GM19452 (cell line): ENCODE measurements at regions not wholly inside any gene's neighbourhood (a gene's known extent, or its start where the extent isn't known, plus 50 kb on each side); places are given as distances from the start of the nearest gene placed in this dataset.

Experiments
- ATAC-seq: cut with Tn5 transposase; IDR thresholded peaks from one replicate; pipeline ENCODE4 v1.9.1; 2021; ENCODE audit not compliant: unreplicated experiment

DNA sequence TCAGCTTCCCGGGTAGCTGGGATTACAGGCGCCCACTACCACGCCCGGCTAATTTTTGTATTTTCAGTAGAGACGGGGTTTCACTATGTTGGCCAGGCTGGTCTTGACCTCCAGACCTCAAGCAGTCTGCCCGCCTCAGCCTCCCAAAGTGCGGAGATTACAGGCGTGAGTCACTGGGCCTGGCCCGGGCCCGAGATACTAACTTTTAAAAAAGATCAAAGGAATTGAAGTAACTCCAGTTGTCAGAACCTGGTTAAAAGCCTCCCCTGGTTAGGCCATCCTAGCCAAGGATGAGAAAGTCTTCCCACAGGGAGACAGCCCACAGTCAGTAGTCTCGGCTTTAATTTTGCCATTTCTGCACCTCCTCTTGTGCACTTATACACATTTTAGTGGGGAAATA is 212.3 kb upstream of the MCTP2 start:
- no peak for ATAC-seq

- ATAC-seq, result no peak
Measured at GRCh38 chr15:94015324-94015723, 216.0 kb upstream of the MCTP2 start.

DNA sequence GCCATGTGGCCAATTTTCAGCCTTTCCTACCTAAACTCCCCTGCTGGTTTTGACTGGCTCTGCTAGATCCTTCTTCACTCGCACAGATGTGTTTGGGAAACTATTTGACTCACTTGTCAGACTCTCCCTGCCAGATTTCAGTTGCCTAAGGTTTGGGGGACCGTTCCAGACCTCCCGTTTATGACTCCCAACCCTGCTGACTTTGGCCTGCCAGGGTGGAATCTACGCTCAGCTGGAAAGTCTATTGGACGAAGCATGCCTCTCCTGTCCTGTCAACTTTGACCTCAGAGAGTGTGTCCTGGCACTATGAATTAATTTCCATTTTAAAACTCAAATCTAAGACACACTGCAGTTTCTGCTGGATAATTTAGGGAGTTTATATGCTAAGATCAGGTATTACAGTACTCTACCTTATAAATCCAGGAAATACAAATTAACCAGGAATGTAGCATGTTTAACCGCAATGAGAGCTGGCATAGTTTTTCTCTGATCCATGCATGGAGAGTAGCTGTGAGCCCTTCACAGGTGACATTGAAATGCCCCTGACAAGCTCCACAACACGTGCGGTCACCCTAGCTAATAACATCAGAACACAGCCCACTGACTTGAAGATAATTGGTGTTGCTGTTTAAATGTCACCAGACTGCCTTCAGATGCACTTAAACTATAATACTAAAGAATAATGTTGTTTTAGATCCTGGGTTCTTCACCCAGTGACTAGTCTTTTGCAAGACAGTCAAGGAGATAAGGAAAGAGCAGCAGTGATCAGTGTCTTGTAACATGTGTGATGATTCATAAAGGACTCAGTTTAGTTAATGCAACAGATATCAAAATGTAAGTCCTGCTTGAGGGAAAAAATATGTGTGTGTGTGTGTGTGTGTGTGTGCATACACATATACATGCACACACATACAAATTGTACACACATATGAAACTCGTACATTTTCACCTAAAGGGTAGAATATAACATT is 223.0 kb upstream of the MCTP2 start:
- ATAC-seq, result no peak

GRCh38 chr15:94004697-94005096 is 226.7 kb upstream of the MCTP2 start:
- ATAC-seq, result no peak

- ATAC-seq, result no peak
Measured at GRCh38 chr15:94002041-94002440, 229.3 kb upstream of the MCTP2 start.

- no peak for ATAC-seq
Measured at GRCh38 chr15:94001255-94001801, 230.0 kb upstream of the MCTP2 start.

- no peak for ATAC-seq
Measured at GRCh38 chr15:94000606-94001005, 230.8 kb upstream of the MCTP2 start.

GRCh38 chr15:93997071-93997658 is 234.2 kb upstream of the MCTP2 start:
- ATAC-seq, result no peak

GRCh38 chr15:93989440-93989998 is 241.8 kb upstream of the MCTP2 start:
- no peak for ATAC-seq

- peak; percentile 71 for ATAC-seq
Measured at GRCh38 chr15:93987068-93987467, 244.3 kb upstream of the MCTP2 start.

DNA sequence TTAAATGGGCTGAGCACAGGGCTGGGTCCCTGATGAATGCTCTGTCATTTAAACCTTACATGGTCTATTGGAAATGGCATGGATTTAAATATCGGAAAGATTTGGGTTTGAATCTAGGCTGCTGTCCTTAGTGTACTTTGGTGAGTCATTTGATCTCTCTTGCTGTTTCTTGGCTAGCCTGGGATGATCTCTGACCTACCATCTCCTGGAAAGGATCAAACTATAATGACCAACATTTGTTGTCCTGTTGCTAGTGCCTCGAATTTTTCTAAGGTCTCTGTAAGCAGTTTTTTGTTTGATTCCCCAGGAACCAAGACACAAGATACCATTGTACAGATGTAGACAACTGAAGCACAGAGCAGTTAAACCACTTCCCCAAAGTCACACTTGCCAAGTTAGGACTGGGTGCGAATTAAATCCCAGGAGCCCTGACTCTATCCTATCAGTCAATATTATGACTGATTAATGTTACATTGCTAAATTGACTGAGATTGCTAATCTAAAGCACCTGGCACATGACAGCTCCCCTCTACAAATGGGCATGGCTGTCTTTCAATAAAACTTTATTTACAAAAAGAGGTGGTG is 244.9 kb upstream of the MCTP2 start:
- ATAC-seq, result no peak

GRCh38 chr15:93985925-93986324 is 245.4 kb upstream of the MCTP2 start:
- ATAC-seq, result no peak

DNA sequence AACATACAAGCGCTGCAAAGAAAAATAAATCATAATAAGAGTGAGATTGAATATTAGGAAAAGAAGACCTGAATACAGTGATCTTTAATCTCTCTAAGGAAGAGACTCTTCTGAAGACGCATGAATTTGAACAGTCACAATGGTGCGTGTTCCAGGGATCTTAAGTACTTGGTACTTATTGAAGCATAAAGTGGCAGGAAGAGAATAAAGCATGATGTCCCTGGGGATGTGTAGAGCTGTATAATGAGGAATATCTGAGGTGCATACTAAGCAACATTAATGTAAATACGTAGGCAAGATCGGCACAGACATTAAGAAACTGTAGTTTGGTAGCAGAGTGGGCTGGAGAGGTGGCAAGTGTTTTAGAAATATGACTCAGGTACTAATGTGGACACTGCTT is 246.2 kb upstream of the MCTP2 start:
- no peak for ATAC-seq

DNA sequence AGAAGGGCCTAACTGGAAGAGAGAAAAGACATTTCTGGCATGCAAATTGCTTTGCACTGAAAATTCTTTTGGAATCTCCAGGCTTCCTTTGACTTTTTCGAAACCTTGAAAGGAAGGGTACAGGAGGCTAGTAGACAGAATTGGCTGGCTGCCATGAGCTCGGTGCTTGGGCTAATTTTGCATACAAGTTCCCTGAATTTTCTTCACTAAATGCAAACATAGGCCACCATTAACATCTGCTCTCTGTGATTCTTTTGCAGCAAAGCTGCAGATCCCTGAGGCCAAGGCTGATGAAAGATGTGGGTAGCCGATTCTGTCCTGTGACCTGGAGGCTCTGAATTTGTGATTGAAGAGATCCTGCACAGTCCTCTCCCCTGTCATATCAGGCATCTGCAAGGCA is 247.8 kb upstream of the MCTP2 start:
- ATAC-seq, result no peak

DNA sequence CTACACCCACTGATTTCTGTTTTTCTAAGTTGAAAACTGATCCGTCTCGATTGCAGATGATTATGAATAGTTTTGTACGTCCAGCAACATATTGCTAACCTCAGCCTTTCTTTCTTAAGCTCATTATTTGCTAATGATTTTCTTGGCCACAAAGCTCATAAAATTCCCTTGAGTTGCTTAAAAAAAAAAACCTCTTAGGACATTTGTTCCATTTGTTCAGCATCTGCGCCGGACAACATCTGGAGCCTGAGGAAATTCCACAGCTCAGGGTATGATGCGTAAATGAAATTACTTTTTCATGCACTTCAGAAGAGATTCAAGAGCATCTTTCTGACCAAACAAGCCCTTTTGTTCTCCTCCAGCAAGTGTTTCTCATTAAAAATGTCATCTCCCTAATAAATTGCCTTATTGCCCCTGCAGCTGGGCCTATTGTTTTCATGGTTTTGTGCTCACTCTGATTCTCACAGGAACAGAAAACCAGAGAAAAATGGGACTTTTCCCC is 249.1 kb upstream of the MCTP2 start:
- no peak for ATAC-seq

DNA sequence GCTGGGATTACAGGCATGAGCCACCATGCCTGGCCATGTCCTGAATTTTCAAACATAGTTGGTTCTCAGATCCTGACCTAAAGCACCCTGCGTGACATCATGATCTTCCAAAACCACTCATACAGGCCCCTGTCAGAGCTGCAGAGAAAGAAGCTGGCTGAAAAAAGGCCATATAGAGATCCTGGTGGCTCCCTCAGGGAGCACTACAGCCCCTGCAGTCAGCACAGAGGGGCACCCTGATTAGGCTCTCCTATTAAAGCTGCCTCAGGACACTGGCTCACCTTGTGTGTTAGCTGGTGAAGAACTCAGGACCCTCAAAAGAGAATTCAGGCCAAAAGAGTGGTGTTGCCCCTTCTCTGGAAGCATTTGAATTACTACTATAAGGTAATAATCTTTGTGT is 249.7 kb upstream of the MCTP2 start:
- ATAC-seq, result no peak

GRCh38 chr15:93980261-93980911 is 251.0 kb upstream of the MCTP2 start:
- ATAC-seq, result no peak

DNA sequence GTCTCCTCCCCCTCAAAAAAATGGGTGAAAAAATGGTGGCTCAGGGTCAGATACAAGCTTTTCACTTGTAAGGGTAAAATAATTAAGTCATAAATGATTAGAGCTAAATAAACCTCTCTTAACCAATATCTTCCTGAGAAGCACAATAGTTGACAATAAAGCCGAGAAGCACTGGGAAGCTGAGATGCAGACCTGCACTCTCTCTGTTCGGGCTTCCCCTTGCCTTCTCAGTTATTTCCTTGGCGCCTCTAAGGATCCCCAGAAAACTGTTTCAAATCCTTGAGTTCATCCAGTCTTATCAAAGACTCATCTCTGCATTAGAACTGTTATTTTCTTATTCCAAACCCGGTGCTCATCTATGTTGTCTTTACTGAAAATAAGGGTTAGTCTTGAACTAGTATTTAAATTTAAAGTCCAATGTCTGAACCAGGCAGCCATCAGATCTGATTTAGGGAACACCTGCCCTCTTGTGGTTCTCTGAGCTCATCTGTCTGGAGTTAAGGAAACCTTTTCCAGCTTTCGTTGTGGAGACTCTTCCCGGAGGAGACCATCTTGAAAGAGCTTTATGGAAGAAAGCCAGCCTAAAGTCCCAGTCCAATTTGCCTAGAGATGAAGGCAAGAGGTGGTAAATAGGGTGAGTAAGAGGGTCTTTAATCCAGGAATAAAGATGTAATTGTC is 256.4 kb upstream of the MCTP2 start:
- ATAC-seq, result no peak

GRCh38 chr15:93973287-93973686 is 258.1 kb upstream of the MCTP2 start:
- ATAC-seq, result no peak

GRCh38 chr15:93968773-93969172 is 262.6 kb upstream of the MCTP2 start:
- no peak for ATAC-seq
